HG03342 (cell line): ENCODE measurements at regions not wholly inside any gene's neighbourhood (a gene's known extent, or its start where the extent isn't known, plus 50 kb on each side); places are given as distances from the start of the nearest gene placed in this dataset.

ENCODE experiments used
- ATAC-seq: cut with Tn5 transposase; IDR thresholded peaks from one replicate; pipeline ENCODE4 v1.9.1; 2021; ENCODE audit warnings: mild to moderate bottlenecking, moderate library complexity; ENCODE audit not compliant: unreplicated experiment

DNA sequence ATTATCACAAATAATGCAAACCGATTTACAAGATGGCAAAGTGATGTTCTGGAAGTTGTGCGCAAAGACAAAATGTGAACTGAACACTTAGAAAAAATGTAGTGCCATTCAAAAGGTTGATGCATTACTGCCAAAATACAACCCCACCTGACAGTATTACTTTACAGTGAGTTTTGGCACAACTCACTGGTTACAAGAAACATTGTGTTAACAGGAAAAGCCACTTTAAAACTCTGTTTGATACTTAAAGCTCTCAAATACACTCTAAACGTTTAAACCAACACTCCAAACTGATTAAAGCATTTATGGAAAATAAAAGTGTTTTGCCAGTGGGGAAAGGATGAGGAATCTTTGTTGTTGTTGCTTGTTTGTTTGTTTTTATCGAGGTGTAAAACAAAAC is 173.4 kb upstream of the SATB2 start:
- ATAC-seq: no peak

DNA sequence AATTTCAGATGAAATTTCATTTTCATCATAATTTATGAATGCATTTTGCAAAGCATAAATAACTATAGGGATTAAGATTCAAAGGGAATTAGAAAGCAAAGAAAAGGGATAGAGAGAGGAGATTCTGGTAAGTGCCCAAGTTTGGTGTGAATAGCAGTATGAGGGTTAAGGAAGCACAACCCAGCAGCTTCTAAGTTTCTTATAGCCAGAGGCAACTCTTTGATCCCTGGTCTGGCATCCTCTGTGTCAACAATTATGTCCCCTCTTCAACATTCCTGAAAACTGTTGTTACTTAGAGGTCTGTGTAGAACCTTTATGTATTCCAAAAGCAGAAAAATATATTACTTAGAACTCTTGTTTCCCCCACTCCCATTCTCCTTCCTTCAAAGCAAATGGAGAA is 171.6 kb upstream of the SATB2 start:
- ATAC-seq: no peak

- ATAC-seq: no peak
Measured at GRCh38 chr2:199627417-199627816, 169.7 kb upstream of the SATB2 start.

DNA sequence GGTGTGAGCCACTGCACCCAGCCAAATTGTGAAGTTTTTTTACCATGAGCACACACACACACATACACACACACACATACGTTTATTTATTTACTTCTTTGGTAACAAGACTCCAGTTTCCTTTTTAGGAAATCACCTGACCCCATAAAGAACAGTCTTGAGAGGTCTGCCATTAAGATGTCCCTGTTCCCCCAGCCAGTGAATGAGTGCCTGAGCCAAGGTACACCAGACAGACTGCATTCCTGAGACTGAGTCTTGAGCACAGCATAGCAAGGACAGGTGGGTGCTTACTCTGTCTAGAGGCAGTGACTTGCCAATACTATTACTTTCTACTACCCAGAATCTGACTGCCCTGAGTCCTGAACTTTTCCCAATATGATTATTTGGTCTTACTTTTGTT is 167.2 kb upstream of the SATB2 start:
- no peak for ATAC-seq

- no peak for ATAC-seq
Measured at GRCh38 chr2:199612509-199613130, 154.9 kb upstream of the SATB2 start.

- ATAC-seq: no peak
Measured at GRCh38 chr2:199607914-199608313, 150.2 kb upstream of the SATB2 start.

DNA sequence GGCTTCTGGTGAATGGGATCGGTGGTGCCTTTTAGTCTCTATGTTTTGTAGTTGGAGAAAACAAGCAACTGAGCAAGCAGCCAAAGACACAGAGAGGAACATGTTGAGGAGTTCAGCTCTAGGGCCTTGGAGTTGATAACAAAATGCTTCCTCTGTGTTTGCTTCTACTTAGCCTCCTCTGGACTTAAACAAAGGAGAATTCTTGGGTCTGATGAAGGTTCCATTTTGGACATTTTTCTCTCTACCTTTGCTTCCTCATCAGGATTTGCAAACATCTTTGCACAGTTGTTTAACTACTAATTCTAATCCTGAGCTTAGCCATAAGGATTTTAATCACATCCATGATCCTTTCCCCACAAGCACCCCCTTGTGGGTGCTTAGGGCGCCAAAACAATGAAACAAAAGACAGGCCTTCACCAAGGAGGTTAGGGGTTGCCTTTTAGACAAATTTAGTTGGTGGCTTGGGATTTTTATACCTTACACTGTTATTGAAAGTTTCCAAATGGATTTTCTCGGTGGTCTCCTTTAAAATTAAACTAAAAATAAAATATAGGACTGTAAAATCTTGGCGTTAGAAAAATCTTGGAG is 148.5 kb upstream of the SATB2 start:
- ATAC-seq: no peak

DNA sequence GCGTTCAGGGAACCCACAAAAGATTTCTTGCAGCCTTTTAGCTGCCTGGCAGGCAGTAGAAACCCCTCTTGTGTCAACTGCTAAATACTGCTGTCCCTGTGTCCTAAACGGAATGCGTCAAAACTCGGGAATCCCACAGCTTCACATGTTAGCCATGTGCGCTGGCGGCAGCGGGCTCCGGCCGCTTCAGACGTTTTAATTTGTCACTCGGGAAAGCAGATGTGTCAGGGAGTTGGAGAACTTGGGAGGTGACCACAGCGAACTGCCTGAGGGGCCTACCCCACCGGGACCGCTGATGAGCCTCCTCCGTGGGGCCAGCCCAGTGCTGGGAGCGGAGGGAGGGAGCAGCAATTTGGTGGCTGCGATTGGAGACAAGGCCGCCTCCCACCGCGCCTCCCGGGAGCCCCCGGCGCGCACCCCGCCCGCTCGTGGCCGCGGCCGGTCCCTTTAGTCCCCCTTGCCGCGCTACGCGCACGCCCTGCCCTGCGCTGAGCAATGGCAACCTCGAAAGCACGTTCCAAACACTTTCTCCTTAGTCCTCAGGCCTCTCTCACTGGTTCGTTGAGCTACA is 146.1 kb upstream of the SATB2 start:
- no peak for ATAC-seq

DNA sequence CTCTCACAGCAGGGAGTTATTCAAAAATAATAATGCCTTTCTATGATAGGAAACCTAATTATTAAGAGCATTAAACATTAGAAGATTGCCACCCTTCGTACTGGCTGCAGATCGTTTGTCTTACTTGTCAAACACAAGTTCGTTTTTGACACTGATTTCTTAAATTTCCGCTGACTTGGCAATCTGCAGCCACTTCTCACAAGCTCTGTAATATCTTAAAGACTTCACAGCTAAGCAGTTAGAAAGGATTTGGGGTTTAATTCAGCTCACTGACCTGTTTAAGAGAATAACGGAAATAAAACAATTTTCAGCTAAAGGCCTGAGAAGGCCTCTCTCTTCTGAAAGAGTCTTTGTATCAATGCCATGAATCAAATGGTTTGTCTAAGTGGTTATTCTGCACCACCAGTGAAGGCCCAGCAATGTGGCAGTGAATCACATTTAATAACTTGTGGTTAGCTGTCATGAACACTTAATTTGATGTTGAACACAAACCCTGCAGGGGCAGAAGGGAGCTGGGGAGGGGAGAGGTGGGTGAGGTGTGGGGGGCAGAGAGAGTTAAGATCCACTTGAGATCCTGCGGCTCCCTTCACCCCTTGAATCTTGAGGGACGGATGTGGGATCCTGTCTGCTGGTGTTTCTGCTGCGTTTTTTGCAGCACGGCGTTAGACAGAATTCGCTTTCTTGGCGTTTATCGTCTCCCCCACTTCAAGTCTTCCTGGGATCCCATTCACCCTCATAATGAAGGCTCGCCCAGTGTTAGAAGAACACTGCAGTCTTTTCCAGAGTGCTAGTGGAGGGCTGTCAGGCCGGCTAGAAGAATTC is 145.4 kb upstream of the SATB2 start:
- ATAC-seq: no peak

DNA sequence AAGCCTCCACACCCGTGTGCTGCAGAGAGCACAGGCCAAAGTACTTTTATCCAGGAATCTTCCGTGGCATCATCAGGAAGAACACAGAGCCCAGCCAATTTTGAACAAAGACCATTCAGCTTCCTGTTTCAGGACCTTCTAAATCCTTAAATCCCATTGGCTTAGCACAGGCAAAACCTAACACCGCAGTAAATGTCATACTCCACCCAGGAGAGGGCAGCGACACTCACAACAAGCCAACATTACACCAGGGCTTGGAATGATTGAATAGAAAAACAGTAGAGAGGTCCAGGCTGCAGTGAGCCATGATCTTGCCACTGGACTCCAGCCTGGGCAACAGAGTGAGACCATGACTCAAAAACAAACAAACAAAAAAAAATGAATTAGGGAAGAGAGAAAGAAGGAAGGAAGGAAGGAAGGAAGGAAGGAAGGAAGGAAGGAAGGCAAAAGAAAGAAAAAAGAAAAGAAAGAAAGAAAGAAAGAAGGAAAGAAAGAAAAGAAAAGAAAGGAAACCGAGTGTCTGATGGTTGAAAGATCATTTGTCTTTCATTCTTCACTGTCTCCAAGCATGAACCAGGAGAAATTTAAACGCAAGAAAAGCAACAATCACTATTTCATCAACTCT is 144.6 kb upstream of the SATB2 start:
- ATAC-seq: no peak

- ATAC-seq: no peak
Measured at GRCh38 chr2:199596549-199596948, 138.8 kb upstream of the SATB2 start.

- no peak for ATAC-seq
Measured at GRCh38 chr2:199594443-199594842, 136.7 kb upstream of the SATB2 start.

- no peak for ATAC-seq
Measured at GRCh38 chr2:199591826-199592225, 134.1 kb upstream of the SATB2 start.

- ATAC-seq: no peak
Measured at GRCh38 chr2:199590321-199591203, 132.8 kb upstream of the SATB2 start.

DNA sequence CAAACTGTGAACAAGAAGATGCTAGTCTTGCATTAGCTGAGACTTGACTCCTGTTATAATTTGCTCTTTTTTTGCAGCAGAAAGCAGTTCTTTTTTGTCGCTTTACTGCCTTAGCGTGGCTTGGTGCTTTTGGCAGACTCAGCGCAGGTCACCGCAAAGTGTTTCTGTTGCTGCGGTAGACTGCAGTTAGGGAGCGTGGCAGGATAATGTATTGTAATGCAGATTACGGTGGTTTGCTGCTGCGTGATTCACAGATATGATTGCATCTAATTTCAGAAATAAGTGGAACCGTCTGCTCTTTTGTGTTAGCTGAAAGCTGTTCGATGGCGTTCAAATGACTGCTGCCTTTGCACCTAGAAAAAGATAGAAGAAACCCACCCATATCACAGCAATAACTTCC is 131.6 kb upstream of the SATB2 start:
- ATAC-seq: no peak

- ATAC-seq: no peak
Measured at GRCh38 chr2:199588054-199588453, 130.3 kb upstream of the SATB2 start.

DNA sequence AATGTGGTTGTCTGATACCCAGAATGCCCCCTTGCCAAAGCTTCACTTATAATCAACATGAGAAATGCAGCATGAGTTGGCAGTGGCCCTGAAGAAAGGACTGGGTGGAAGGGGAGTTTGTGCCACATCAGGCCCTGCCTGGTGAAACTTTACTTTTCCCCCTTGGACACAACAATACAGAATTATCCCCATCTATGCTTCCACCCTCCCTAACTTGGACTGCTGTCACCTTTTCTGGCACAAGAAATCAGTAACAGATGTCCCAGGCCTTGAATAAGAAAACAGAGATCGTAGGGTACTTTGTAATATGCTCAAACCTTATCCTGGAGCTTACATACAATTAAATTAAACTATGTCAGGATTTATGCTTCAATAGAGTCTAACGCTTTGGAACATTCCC is 128.9 kb upstream of the SATB2 start:
- no peak for ATAC-seq

GRCh38 chr2:199583676-199584075 is 125.9 kb upstream of the SATB2 start:
- ATAC-seq: no peak

GRCh38 chr2:199581935-199582360 is 124.2 kb upstream of the SATB2 start:
- no peak for ATAC-seq

DNA sequence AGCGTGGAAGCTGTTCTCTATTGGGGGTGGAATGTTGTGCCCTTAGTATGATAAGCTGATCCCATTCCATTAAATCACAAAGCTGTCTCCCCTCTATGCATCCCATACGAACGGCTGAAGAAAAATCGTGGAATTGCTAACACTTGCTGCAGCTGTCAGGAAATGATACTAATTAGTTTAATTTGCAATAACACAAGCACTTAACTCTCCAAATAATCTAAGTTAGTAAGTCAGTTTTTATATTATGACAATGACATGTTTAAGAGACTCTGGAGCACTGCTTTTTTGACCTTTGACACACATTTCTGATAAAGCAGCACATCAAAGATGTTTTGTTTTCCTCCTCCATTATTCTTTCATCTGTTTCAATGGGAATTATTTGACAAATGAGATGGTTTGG is 123.7 kb upstream of the SATB2 start:
- ATAC-seq: no peak
